Endothelial cell of umbilical vein (primary cell): ENCODE measurements at regions not wholly inside any gene's neighbourhood (a gene's known extent, or its start where the extent isn't known, plus 50 kb on each side); places are given as distances from the start of the nearest gene placed in this dataset.

Experiments used
- BruUV-seq: library from RNA; stranded (reverse); fragments of 400-500 nt; replicated peaks from 2 replicates; lab custom pipeline; 2021; lab: Mats Ljungman, UMichigan
- CTCF ChIA-PET: fragments of 300-600, 350-600 bp; sonication (Branson Sonifier 250); formaldehyde crosslinking; loops from one replicate; lab custom pipeline; 2021; ENCODE audit warnings: antibody characterized with exemption, inconsistent platforms; lab: Charles Lee
- POLR2A ChIA-PET: fragments of 300-600, 350-600 bp; sonication (Branson Sonifier 250); formaldehyde crosslinking; loops from one replicate; lab custom pipeline; 2021; ENCODE audit warnings: antibody characterized with exemption, inconsistent platforms; lab: Charles Lee
- DNase-seq: peaks from one replicate; pipeline ENCODE4 v3.0.0-alpha.2; 2011; ENCODE audit warnings: low read depth, low spot score
- FAIRE-seq: peaks from 2 replicates; lab custom pipeline; 2011; peaks lifted over from hg19 to GRCh38; lab: Jason Lieb, UNC
- H2AFZ ChIP-seq: 2 replicates; pipeline ENCODE4 v1.6.0; 2012; ENCODE audit warnings: low read depth, low read length, control low read depth, inconsistent platforms
- H3K27ac ChIP-seq: 2 replicates; pipeline ENCODE4 v1.5.1; 2011; ENCODE audit warnings: low read depth, mild to moderate bottlenecking, control low read depth, low read length, moderate library complexity; ENCODE audit not compliant: insufficient read depth
- H3K27me3 ChIP-seq, 2 experiments: 2 replicates each; pipeline versions ENCODE4 v1.6.0 to v1.6.1; 2011; ENCODE audit warnings: low read length in 2 of 2, mixed read lengths in 1 of 2; ENCODE audit not compliant: control insufficient read depth in 2 of 2, insufficient read depth in 2 of 2
- H3K36me3 ChIP-seq, 2 experiments: 2 replicates in 1 of 2; 3 replicates in 1 of 2; pipeline ENCODE4 v1.5.1; 2011; ENCODE audit warnings: low read length in 2 of 2, mild to moderate bottlenecking in 1 of 2, moderate library complexity in 1 of 2; ENCODE audit not compliant: control insufficient read depth in 2 of 2, insufficient read depth in 2 of 2; ENCODE audit errors: extremely low read depth in 1 of 2
- H3K4me1 ChIP-seq: 3 replicates; pipeline ENCODE4 v1.5.1; 2011; ENCODE audit warnings: mild to moderate bottlenecking, low read length; ENCODE audit not compliant: control insufficient read depth, insufficient read depth; ENCODE audit errors: extremely low read depth
- H3K4me2 ChIP-seq: 2 replicates; pipeline ENCODE4 v1.6.1; 2011; ENCODE audit warnings: low read length, control low read depth, mixed read lengths; ENCODE audit not compliant: insufficient read depth
- H3K4me3 ChIP-seq, 3 experiments: fragments of 200-600 bp in 1 of 3; sonication (generic), shearing (Covaris generic) in 1 of 3; replicated peaks in 1 of 3; 2 replicates each; pipeline ENCODE4 v1.5.1; 2011 to 2016; ENCODE audit warnings: control low read depth in 3 of 3, low read length in 3 of 3, mild to moderate bottlenecking in 2 of 3, inconsistent platforms in 1 of 3, low read depth in 1 of 3, moderate library complexity in 1 of 3; ENCODE audit not compliant: insufficient read depth in 1 of 3
- H3K79me2 ChIP-seq: 2 replicates; pipeline ENCODE4 v1.6.0; 2012; ENCODE audit warnings: low read length, inconsistent platforms; ENCODE audit not compliant: control insufficient read depth, insufficient read depth
- H3K9ac ChIP-seq: replicated peaks from 2 replicates; pipeline ENCODE3; 2011; ENCODE audit warnings: low read length, control low read depth; ENCODE audit not compliant: insufficient read depth; ENCODE audit errors: extremely low read depth
- H3K9me1 ChIP-seq: replicated peaks from 3 replicates; pipeline ENCODE4 v1.6.0; 2011; ENCODE audit warnings: mild to moderate bottlenecking, low read length; ENCODE audit not compliant: control insufficient read depth, insufficient read depth; ENCODE audit errors: extremely low read depth
- H3K9me3 ChIP-seq: replicated peaks from 2 replicates; pipeline ENCODE4 v1.5.1; 2012; ENCODE audit warnings: low read length, inconsistent platforms; ENCODE audit not compliant: control insufficient read depth, insufficient read depth
- H4K20me1 ChIP-seq: replicated peaks from 2 replicates; pipeline ENCODE3; 2011; ENCODE audit warnings: mild to moderate bottlenecking, low read length; ENCODE audit not compliant: control insufficient read depth, insufficient read depth; ENCODE audit errors: extremely low read depth
- EZH2 ChIP-seq: IDR thresholded peaks from 2 replicates; pipeline ENCODE4 v1.6.1; 2012; ENCODE audit warnings: borderline replicate concordance, low read depth, mild to moderate bottlenecking, moderate library complexity, low read length, inconsistent platforms; ENCODE audit not compliant: severe bottlenecking
- GATA2 ChIP-seq: IDR thresholded peaks from 2 replicates; pipeline ENCODE4 v1.7.0; 2011; ENCODE audit warnings: low read depth, mild to moderate bottlenecking, moderate library complexity, mixed read lengths, low read length; ENCODE audit not compliant: insufficient read length, insufficient read depth
- JUN ChIP-seq: IDR thresholded peaks from 2 replicates; pipeline ENCODE4 v1.6.1; 2011; ENCODE audit warnings: borderline replicate concordance, low read depth; ENCODE audit not compliant: insufficient read length, insufficient read depth
- POLR2A ChIP-seq: IDR thresholded peaks from 2 replicates; pipeline ENCODE4 v1.6.1; 2012; ENCODE audit warnings: low read depth, mild to moderate bottlenecking, control low read depth, low read length
- dilution Hi-C: fragments of 300-500 bp; cut with MboI; formaldehyde crosslinking; loops from one replicate; pipeline ENCODE4 v1.15.0; 2019; ENCODE audit warnings: low sequenced_read_pairs; ENCODE audit not compliant: extremely low pct_ligation_motif_present
- intact Hi-C: fragments of 100-400 bp; cut with micrococcal nuclease; formaldehyde crosslinking; loops from one replicate; pipeline ENCODE4 v1.10.0; 2022

DNA sequence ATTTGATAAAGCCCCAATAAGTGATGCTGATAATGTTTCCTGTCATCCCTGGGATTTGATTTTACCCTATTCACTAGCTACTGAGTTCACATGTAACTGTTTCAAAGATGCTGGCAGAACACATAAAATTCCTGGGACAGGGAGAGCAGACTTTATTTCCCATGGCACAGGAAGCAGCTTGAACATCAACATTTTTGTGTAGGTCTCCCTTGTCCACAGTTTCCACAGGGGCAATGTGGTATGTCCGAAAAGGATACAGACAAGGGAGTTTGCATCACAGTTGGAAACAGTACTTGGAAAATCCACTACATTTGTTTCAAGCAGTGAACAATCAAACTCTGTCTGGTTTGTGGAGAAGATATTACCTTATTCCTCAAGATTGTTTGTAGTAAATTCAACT, 129.2 kb upstream of the KLHL4 start:
- no peaks in the 10 kb centered on the region for H3K27me3 ChIP-seq
- no peak overlapping the region for H3K4me2 ChIP-seq
- intact Hi-C loops (no loop called here), dilution Hi-C loops (no loop called here)
- H3K79me2 ChIP-seq = no peaks in the 10 kb centered on the region
- FAIRE-seq = no peak
- peaks cover 3% of the 10 kb centered on the region for H3K4me1 ChIP-seq
- H3K27ac ChIP-seq = no peak overlapping the region
- CTCF ChIA-PET = no interaction called here
- H4K20me1 ChIP-seq = no peaks in the 10 kb centered on the region
- H3K9me3 ChIP-seq = no peaks in the 10 kb centered on the region
- no peak overlapping the region for H3K9ac ChIP-seq
- TF ChIP-seq JUN (no peak), POLR2A (no peak), GATA2 (no peak), EZH2 (no peak)
- no peaks in the 10 kb centered on the region for H3K9me1 ChIP-seq
- no peak overlapping the region for H2AFZ ChIP-seq
- DNase-seq = no peak
- H3K36me3 ChIP-seq = no peaks in the 10 kb centered on the region
- BruUV-seq = no TSS peak
- POLR2A ChIA-PET = no interaction called here
- no peak overlapping the region for H3K4me3 ChIP-seq

DNA sequence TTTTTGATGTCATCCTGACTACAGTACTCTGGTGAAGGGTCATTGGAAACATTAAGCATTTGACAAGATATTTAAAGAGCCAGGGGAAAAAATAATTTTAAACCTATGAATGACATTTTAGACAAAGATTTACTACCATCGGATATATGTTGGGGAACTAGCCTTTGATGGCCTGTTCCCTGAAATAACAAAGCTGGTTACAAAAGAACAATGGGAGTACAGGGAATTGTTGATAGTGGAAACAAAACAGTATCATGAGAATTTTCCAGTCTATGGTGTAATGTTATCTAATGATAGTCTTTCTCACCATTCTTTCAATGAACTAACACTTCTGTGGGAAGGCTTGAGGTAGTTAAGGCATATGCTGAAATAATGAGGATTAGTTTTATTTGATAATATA, 125.9 kb upstream of the KLHL4 start:
- Histone ChIP-seq H4K20me1 (no peaks in the 10 kb centered on the region), H3K27me3 (no peaks in the 10 kb centered on the region), H3K79me2 (no peaks in the 10 kb centered on the region), H2AFZ (no peak overlapping the region), H3K4me1 (peaks cover 3% of the 10 kb centered on the region), H3K4me3 (no peak overlapping the region), H3K9ac (no peak overlapping the region), H3K4me2 (no peak overlapping the region), H3K9me3 (no peaks in the 10 kb centered on the region), H3K27ac (peak overlapping the region; percentile 63), H3K9me1 (no peaks in the 10 kb centered on the region), H3K36me3 (no peaks in the 10 kb centered on the region)
- TF ChIP-seq POLR2A (no peak), JUN (peak; percentile 28), GATA2 (no peak)
- FAIRE-seq (peak; percentile 85), DNase-seq (peak; percentile 90)
- ChIA-PET CTCF (interaction anchor here (0.9 to 1.7 kb wide), 2 partner anchors 16 to 17 kb away, joined by 3 to 5 read pairs; no protein-coding TSS in a partner anchor), POLR2A (no interaction called here)
- dilution Hi-C loops = no loop called here
- no TSS peak for BruUV-seq
- intact Hi-C loops = loop anchor here (1.0 to 5.0 kb wide), 3 partner anchors 18 to 231 kb away; partner anchors contain the start of gene KLHL4
